T-cell (primary cell): ENCODE measurements at regions not wholly inside any gene's neighbourhood (a gene's known extent, or its start where the extent isn't known, plus 50 kb on each side); places are given as distances from the start of the nearest gene placed in this dataset.

ENCODE experiments used
- ATAC-seq, 4 experiments: fragments of 200-7000 bp in 3 of 4; fragments of 150-1000 bp in 1 of 4; cut with Tn5 transposase; replicated peaks in 1 of 4; 1 replicate in 3 of 4; 2 replicates in 1 of 4; pipeline ENCODE4 v1.10.0; 2021; ENCODE audit warnings: moderate library complexity in 3 of 4, mild to moderate bottlenecking in 2 of 4, moderate number of reproducible peaks in 1 of 4
- CTCF ChIA-PET, 2 donors: fragments of 300-600 bp; sonication (Branson Sonifier 250); formaldehyde crosslinking; loops; one replicate each; lab custom pipeline; 2022; ENCODE audit warnings: antibody characterized with exemption in 2 of 2; lab: Charles Lee
- POLR2A ChIA-PET, 2 donors: fragments of 300-600 bp; sonication (Branson Sonifier 250); formaldehyde crosslinking; loops; one replicate each; lab custom pipeline; 2022; ENCODE audit warnings: antibody characterized with exemption in 2 of 2; lab: Charles Lee
- DNase-seq, 35 experiments: peaks; one replicate each; pipeline versions ENCODE4 v3.0.0 to v3.0.0-alpha.2; 2013 to 2023
- H3K27ac ChIP-seq: one replicate; pipeline ENCODE4 v1.5.1; 2013; ENCODE audit warnings: low read length
- H3K27me3 ChIP-seq, 2 experiments: replicated peaks in 1 of 2; 1 replicate in 1 of 2; 2 replicates in 1 of 2; pipeline versions ENCODE4 v1.6.1 to v1.7.0; 2013; ENCODE audit warnings: low read length in 1 of 2, mixed read lengths in 1 of 2; ENCODE audit not compliant: control insufficient read depth in 2 of 2, insufficient read depth in 2 of 2; ENCODE audit errors: extremely low read depth in 1 of 2
- H3K36me3 ChIP-seq, 2 donors: 1 replicate in 1 of 2; 2 replicates in 1 of 2; pipeline versions ENCODE4 v1.6.1 to v1.7.0; 2013; ENCODE audit warnings: low read length in 1 of 2; ENCODE audit not compliant: control insufficient read depth in 2 of 2, insufficient read depth in 1 of 2; ENCODE audit errors: extremely low read depth in 1 of 2
- H3K4me1 ChIP-seq, 2 experiments: 1 replicate in 1 of 2; 2 replicates in 1 of 2; pipeline versions ENCODE4 v1.6.1 to v1.7.0; 2013; ENCODE audit warnings: low read length in 2 of 2, mixed read lengths in 1 of 2; ENCODE audit not compliant: insufficient read depth in 2 of 2, control insufficient read depth in 1 of 2; ENCODE audit errors: extremely low read depth in 1 of 2
- H3K4me3 ChIP-seq, 2 donors: 1 replicate in 1 of 2; 2 replicates in 1 of 2; pipeline versions ENCODE4 v1.5.1 to v1.7.0; 2013; ENCODE audit warnings: mild to moderate bottlenecking in 2 of 2, low read length in 1 of 2, moderate library complexity in 1 of 2; ENCODE audit not compliant: control insufficient read depth in 1 of 2; ENCODE audit errors: extremely low read depth in 1 of 2
- H3K9me3 ChIP-seq: 2 replicates; pipeline ENCODE4 v1.7.0; 2013
- H3K27ac Mint-ChIP-seq, 2 donors: one replicate each; pipeline ENCODE4 v1.8.0; 2020 to 2021; ENCODE audit warnings: mild to moderate bottlenecking in 2 of 2, mixed read lengths in 2 of 2
- H3K27me3 Mint-ChIP-seq, 2 donors: one replicate each; pipeline ENCODE4 v1.8.0; 2021 to 2022; ENCODE audit warnings: mixed read lengths in 2 of 2
- H3K36me3 Mint-ChIP-seq: one replicate; pipeline ENCODE4 v1.8.0; 2021; ENCODE audit warnings: mixed read lengths
- H3K4me1 Mint-ChIP-seq, 3 donors: one replicate each; pipeline ENCODE4 v1.8.0; 2020 to 2022; ENCODE audit warnings: mixed read lengths in 3 of 3, mild to moderate bottlenecking in 1 of 3
- H3K4me3 Mint-ChIP-seq, 3 donors: one replicate each; pipeline ENCODE4 v1.8.0; 2020 to 2022; ENCODE audit warnings: mild to moderate bottlenecking in 3 of 3, mixed read lengths in 3 of 3, moderate library complexity in 3 of 3
- H3K9me3 Mint-ChIP-seq, 3 donors: one replicate each; pipeline ENCODE4 v1.8.0; 2020 to 2022; ENCODE audit warnings: mixed read lengths in 3 of 3
- WGBS: methylation state at CpG from one replicate; pipeline ENCODE4 v1.1.5; 2013; ENCODE audit warnings: missing lambda C conversion rate; ENCODE audit not compliant: insufficient coverage; 5-methylcytosine and 5-hydroxymethylcytosine counted together

- H3K4me3 Mint-ChIP-seq: no peak overlapping the region
- POLR2A ChIA-PET: no interaction called here
- DNase-seq: no peak
These were observed 96.2 kb upstream of the PLCL2 start for GRCh38 chr3:16788440-16789056.

DNA sequence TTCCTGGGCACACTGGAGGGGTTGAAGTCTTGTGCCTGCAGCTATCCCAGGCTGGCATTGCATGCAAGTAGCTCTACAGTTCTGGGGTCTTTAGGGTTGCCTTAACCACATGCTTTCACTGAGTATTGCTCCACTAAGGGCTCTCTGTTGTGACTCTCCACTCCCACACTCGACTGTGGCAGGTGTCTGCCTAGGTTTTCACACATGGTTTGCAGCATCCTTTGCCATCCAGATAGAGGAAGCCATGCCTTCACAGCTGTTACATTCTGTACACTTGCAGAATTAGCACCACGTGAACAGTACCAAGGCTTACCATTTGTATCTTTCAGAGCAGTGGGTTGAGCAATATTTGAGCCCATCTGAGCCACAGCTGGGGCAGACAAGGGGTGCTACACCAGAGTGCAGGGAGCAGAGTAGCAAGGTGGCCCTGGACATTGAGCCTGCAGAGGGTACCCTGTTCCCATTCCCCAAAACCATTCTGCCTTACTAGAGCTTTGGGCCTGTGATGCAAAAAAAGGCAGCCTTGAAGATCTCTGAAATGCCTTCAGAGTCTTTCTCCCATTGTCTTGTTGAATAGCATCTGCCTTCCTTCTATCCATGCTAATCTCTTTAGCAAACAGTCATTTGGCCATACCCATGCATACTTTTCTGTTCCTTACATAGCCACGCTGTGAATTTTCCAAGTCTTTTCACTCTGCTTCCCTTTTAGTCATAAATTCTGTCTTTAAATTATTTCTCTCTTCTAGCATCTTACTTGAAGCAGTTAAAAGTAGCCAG, 95.2 kb upstream of the PLCL2 start:
- H3K4me3 ChIP-seq: no peak overlapping the region
- no peak overlapping the region for H3K27ac Mint-ChIP-seq
- POLR2A ChIA-PET: no interaction called here
- no peaks in the 10 kb centered on the region for H3K27me3 ChIP-seq
- peak in 21 of 35 experiments; percentile 3 to 53 (median 19) for DNase-seq
- H3K36me3 Mint-ChIP-seq: no peaks in the 10 kb centered on the region
- peak; percentile 11 to 70 (median 43) for ATAC-seq
- H3K4me1 Mint-ChIP-seq: peaks cover 15 to 23% (median 16%) of the 10 kb centered on the region in 3 donors
- no peak overlapping the region for H3K4me3 Mint-ChIP-seq
- H3K9me3 Mint-ChIP-seq: no peaks in the 10 kb centered on the region
- 65% methylated on average over 2 of the region's 3 CpGs for WGBS
- no peaks in the 10 kb centered on the region for H3K36me3 ChIP-seq
- peaks cover 6 to 7% of the 10 kb centered on the region in 2 donors for H3K27me3 Mint-ChIP-seq
- peaks cover 0 to 14% of the 10 kb centered on the region in 2 experiments for H3K4me1 ChIP-seq
- H3K27ac ChIP-seq: no peak overlapping the region
- H3K9me3 ChIP-seq: no peaks in the 10 kb centered on the region
- CTCF ChIA-PET: no interaction called here

More at GRCh38 chr3:16788440-16789056, 96.2 kb upstream of the PLCL2 start:
- WGBS: no CpG with 5 or more reads among the region's 6 CpGs
- Mint-ChIP-seq H3K4me1 (peaks cover 15 to 23% (median 16%) of the 10 kb centered on the region in 3 donors), H3K27ac (no peak overlapping the region), H3K36me3 (no peaks in the 10 kb centered on the region), H3K27me3 (peaks cover 6 to 7% of the 10 kb centered on the region in 2 donors), H3K9me3 (no peaks in the 10 kb centered on the region)
- H3K27me3 ChIP-seq: no peaks in the 10 kb centered on the region
- peaks cover 0 to 14% of the 10 kb centered on the region in 2 experiments for H3K4me1 ChIP-seq
- no peak overlapping the region for H3K27ac ChIP-seq
- CTCF ChIA-PET: no interaction called here
- ATAC-seq: no peak
- no peaks in the 10 kb centered on the region for H3K9me3 ChIP-seq
- H3K4me3 ChIP-seq: no peak overlapping the region
- no peaks in the 10 kb centered on the region for H3K36me3 ChIP-seq

GRCh38 chr3:16790432-16791400, 94.0 kb upstream of the PLCL2 start:
- Histone ChIP-seq H3K36me3 (no peaks in the 10 kb centered on the region), H3K4me1 (peaks cover 0 to 14% of the 10 kb centered on the region in 2 experiments), H3K4me3 (no peak overlapping the region), H3K27me3 (no peaks in the 10 kb centered on the region), H3K27ac (no peak overlapping the region), H3K9me3 (no peaks in the 10 kb centered on the region)
- ChIA-PET POLR2A (no interaction called here), CTCF (no interaction called here)
- Mint-ChIP-seq H3K9me3 (no peaks in the 10 kb centered on the region), H3K27me3 (peaks cover 6 to 7% of the 10 kb centered on the region in 2 donors), H3K27ac (no peak overlapping the region), H3K4me3 (no peak overlapping the region), H3K4me1 (peaks cover 15 to 23% (median 16%) of the 10 kb centered on the region in 3 donors), H3K36me3 (no peaks in the 10 kb centered on the region)
- 92% methylated on average over 7 of the region's 7 CpGs for WGBS
- ATAC-seq: no peak
- no peak for DNase-seq

GRCh38 chr3:16793321-16793720, 91.4 kb upstream of the PLCL2 start:
- Mint-ChIP-seq H3K36me3 (no peaks in the 10 kb centered on the region), H3K9me3 (no peaks in the 10 kb centered on the region), H3K27me3 (peaks cover 6 to 7% of the 10 kb centered on the region in 2 donors), H3K27ac (no peak overlapping the region), H3K4me1 (peaks cover 20 to 31% (median 25%) of the 10 kb centered on the region in 3 donors), H3K4me3 (no peak overlapping the region)
- Histone ChIP-seq H3K27me3 (no peaks in the 10 kb centered on the region), H3K36me3 (no peaks in the 10 kb centered on the region), H3K4me1 (peaks cover 0 to 14% of the 10 kb centered on the region in 2 experiments), H3K9me3 (no peaks in the 10 kb centered on the region), H3K4me3 (no peak overlapping the region), H3K27ac (no peak overlapping the region)
- 90% methylated on average over 4 of the region's 5 CpGs for WGBS
- DNase-seq (no peak), ATAC-seq (no peak)
- POLR2A ChIA-PET: no interaction called here
- CTCF ChIA-PET: no interaction called here

- POLR2A ChIA-PET: no interaction called here
- CTCF ChIA-PET: no interaction called here
These were observed 90.5 kb upstream of the PLCL2 start for GRCh38 chr3:16794257-16794656.

GRCh38 chr3:16795581-16795980, 89.2 kb upstream of the PLCL2 start:
- Histone ChIP-seq H3K4me3 (no peak overlapping the region), H3K4me1 (peaks cover 0 to 3% of the 10 kb centered on the region in 2 experiments), H3K9me3 (no peaks in the 10 kb centered on the region), H3K27me3 (no peaks in the 10 kb centered on the region), H3K36me3 (no peaks in the 10 kb centered on the region), H3K27ac (no peak overlapping the region)
- no peak overlapping the region for H3K4me3 Mint-ChIP-seq
- H3K36me3 Mint-ChIP-seq: no peaks in the 10 kb centered on the region
- ATAC-seq: no peak
- H3K27ac Mint-ChIP-seq: no peak overlapping the region
- no peak for DNase-seq
- CTCF ChIA-PET: no interaction called here
- peaks cover 16 to 26% (median 24%) of the 10 kb centered on the region in 3 donors for H3K4me1 Mint-ChIP-seq
- whole genome bisulfite sequencing: no CpG with 5 or more reads among the region's 2 CpGs
- POLR2A ChIA-PET: no interaction called here
- peaks cover 0 to 4% (median 0%) of the 10 kb centered on the region in 3 donors for H3K9me3 Mint-ChIP-seq
- H3K27me3 Mint-ChIP-seq: peaks cover 6 to 7% of the 10 kb centered on the region in 2 donors

More at GRCh38 chr3:16794257-16794656, 90.5 kb upstream of the PLCL2 start:
- no peak overlapping the region for H3K4me3 ChIP-seq
- Mint-ChIP-seq H3K4me3 (no peak overlapping the region), H3K36me3 (no peaks in the 10 kb centered on the region), H3K27me3 (peaks cover 6 to 7% of the 10 kb centered on the region in 2 donors), H3K4me1 (peaks cover 19 to 25% (median 21%) of the 10 kb centered on the region in 3 donors), H3K27ac (no peak overlapping the region), H3K9me3 (no peaks in the 10 kb centered on the region)
- peaks cover 0 to 5% of the 10 kb centered on the region in 2 experiments for H3K4me1 ChIP-seq
- no peak overlapping the region for H3K27ac ChIP-seq
- H3K9me3 ChIP-seq: no peaks in the 10 kb centered on the region
- DNase-seq (no peak), ATAC-seq (no peak)
- H3K36me3 ChIP-seq: no peaks in the 10 kb centered on the region
- H3K27me3 ChIP-seq: no peaks in the 10 kb centered on the region
